ENCODE measurements at regions not wholly inside any gene's neighbourhood (a gene's known extent, or its start where the extent isn't known, plus 50 kb on each side); places are given as distances from the start of the nearest gene placed in this dataset.

DNA sequence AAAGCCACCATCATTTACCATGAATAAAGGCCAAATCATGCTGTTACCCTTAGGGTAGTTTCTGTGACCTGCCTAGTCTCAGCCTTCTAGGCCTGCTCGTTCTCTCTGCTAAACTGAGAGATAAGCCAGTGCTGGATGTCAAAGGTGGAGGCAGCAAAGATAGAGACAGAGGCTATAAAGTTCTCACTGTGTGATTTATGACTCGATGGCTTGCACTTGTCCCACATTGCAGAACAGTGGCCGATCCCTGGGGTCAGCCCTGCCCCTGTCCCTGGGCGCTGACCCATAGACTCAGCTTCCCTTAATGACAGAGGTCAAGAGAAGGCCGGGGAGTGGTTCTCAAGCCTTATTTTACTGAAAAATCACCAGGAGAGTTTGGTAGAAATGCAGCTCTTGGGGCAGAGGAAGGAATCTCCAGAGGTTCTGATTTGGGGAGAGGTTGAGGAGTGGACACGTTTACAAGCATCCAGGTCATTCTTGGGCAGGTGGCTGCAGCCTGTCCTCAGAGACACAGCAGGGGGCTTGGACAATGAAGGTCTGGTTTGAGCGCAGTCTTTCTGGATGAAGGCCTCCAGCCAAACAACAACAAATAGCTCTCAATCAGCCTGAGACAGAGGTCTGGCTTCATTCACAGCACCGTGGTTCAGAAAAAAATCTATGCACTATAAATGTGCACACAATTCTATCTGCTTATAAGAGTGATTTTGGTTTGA lies 143.5 kb downstream of the ACKR3 start:
- TF ChIP-seq EZH2 (IDR thresholded peaks at IDR 0.05; ENCODE audit: borderline replicate concordance, insufficient read depth, low read length, poor library complexity, severe bottlenecking), result no peak
- TF ChIP-seq, protein P1, sequence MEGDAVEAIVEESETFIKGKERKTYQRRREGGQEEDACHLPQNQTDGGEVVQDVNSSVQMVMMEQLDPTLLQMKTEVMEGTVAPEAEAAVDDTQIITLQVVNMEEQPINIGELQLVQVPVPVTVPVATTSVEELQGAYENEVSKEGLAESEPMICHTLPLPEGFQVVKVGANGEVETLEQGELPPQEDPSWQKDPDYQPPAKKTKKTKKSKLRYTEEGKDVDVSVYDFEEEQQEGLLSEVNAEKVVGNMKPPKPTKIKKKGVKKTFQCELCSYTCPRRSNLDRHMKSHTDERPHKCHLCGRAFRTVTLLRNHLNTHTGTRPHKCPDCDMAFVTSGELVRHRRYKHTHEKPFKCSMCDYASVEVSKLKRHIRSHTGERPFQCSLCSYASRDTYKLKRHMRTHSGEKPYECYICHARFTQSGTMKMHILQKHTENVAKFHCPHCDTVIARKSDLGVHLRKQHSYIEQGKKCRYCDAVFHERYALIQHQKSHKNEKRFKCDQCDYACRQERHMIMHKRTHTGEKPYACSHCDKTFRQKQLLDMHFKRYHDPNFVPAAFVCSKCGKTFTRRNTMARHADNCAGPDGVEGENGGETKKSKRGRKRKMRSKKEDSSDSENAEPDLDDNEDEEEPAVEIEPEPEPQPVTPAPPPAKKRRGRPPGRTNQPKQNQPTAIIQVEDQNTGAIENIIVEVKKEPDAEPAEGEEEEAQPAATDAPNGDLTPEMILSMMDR (IDR thresholded peaks at IDR 0.05; ENCODE audit: poor library complexity, severe bottlenecking), result no peak
- TF ChIP-seq EP300 (conservative IDR thresholded peaks at IDR 0.05; ENCODE audit: poor library complexity, severe bottlenecking), result no peak
- TF ChIP-seq TAF1 (IDR thresholded peaks at IDR 0.05; ENCODE audit: low read depth), result no peak

Measured in neural cell (in vitro differentiated cells).